Hepatocyte (in vitro differentiated cells): ENCODE measurements at regions not wholly inside any gene's neighbourhood (a gene's known extent, or its start where the extent isn't known, plus 50 kb on each side); places are given as distances from the start of the nearest gene placed in this dataset.

Experiments
- DNase-seq: peaks from one replicate; pipeline ENCODE4 v3.0.0-alpha.2; 2016; ENCODE audit warnings: low spot score
- H2AFZ ChIP-seq: fragments of 200-600 bp; sonication (generic); 2 replicates; pipeline ENCODE4 v1.6.0; 2016; ENCODE audit warnings: antibody characterized with exemption, mild to moderate bottlenecking
- H3K27ac ChIP-seq: fragments of 200-600 bp; sonication (generic); 2 replicates; pipeline ENCODE4 v1.5.1; 2016; ENCODE audit warnings: mild to moderate bottlenecking
- H3K27me3 ChIP-seq: fragments of 200-600 bp; sonication (generic); 2 replicates; pipeline ENCODE4 v1.6.1; 2016
- H3K36me3 ChIP-seq: fragments of 200-600 bp; sonication (generic); replicated peaks from 2 replicates; pipeline ENCODE4 v1.5.1; 2016; ENCODE audit warnings: low read depth; ENCODE audit not compliant: insufficient read depth
- H3K4me1 ChIP-seq: fragments of 200-600 bp; sonication (generic); 2 replicates; pipeline ENCODE4 v1.5.1; 2016; ENCODE audit warnings: mild to moderate bottlenecking, moderate library complexity; ENCODE audit not compliant: insufficient read depth
- H3K4me2 ChIP-seq: fragments of 200-600 bp; sonication (generic); 2 replicates; pipeline ENCODE4 v1.6.0; 2016
- H3K4me3 ChIP-seq: fragments of 200-600 bp; sonication (generic); 2 replicates; pipeline ENCODE4 v1.5.1; 2016; ENCODE audit warnings: mild to moderate bottlenecking
- H3K79me2 ChIP-seq: fragments of 200-600 bp; sonication (generic); 2 replicates; pipeline ENCODE4 v1.6.0; 2017; ENCODE audit warnings: mild to moderate bottlenecking
- H3K9me2 ChIP-seq: fragments of 200-600 bp; sonication (generic); replicated peaks from 2 replicates; pipeline ENCODE4 v1.6.0; 2017; ENCODE audit warnings: mild to moderate bottlenecking; ENCODE audit not compliant: insufficient read depth
- H3K9me3 ChIP-seq: fragments of 200-600 bp; sonication (generic); 2 replicates; pipeline ENCODE4 v1.5.1; 2016; ENCODE audit warnings: low read depth, mild to moderate bottlenecking
- H4K20me1 ChIP-seq: fragments of 200-600 bp; sonication (generic); 2 replicates; pipeline ENCODE4 v1.6.0; 2016; ENCODE audit warnings: mild to moderate bottlenecking; ENCODE audit not compliant: insufficient read depth, poor library complexity, severe bottlenecking
- CTCF ChIP-seq: fragments of 200-600 bp; sonication (generic); IDR thresholded peaks from 2 replicates; pipeline ENCODE4 v1.5.1; 2016; ENCODE audit warnings: antibody characterized with exemption, mild to moderate bottlenecking; ENCODE audit not compliant: poor library complexity
- EZH2 ChIP-seq: fragments of 200-600 bp; sonication (generic); IDR thresholded peaks from 2 replicates; pipeline ENCODE4 v1.6.1; 2016; ENCODE audit warnings: antibody characterized with exemption, mild to moderate bottlenecking, borderline replicate concordance
- EZH2phosphoT487 ChIP-seq: fragments of 200-600 bp; sonication (generic); IDR thresholded peaks from one replicate; pipeline ENCODE4 v1.6.1; 2018; ENCODE audit warnings: antibody characterized with exemption, mild to moderate bottlenecking, low read depth, moderate library complexity; ENCODE audit not compliant: unreplicated experiment, severe bottlenecking
- WGBS: methylation state at CpG from one replicate; pipeline ENCODE4 v1.1.6; 2016; ENCODE audit warnings: low lambda C conversion rate; ENCODE audit errors: missing lambda C conversion rate; 5-methylcytosine and 5-hydroxymethylcytosine counted together

GRCh38 chr17:33695431-33695830, 402.3 kb upstream of the ASIC2 start:
- H4K20me1 ChIP-seq = no peaks in the 10 kb centered on the region
- no peak for TF ChIP-seq CTCF
- no peak for TF ChIP-seq EZH2phosphoT487
- TF ChIP-seq EZH2 = no peak
- no peak overlapping the region for H3K4me2 ChIP-seq
- H3K9me2 ChIP-seq = no peaks in the 10 kb centered on the region
- H3K36me3 ChIP-seq = no peaks in the 10 kb centered on the region
- H2AFZ ChIP-seq = no peak overlapping the region
- H3K4me3 ChIP-seq = no peak overlapping the region
- no peak overlapping the region for H3K27ac ChIP-seq
- H3K9me3 ChIP-seq = no peaks in the 10 kb centered on the region
- H3K4me1 ChIP-seq = no peaks in the 10 kb centered on the region
- H3K27me3 ChIP-seq = peaks cover 9% of the 10 kb centered on the region
- DNase-seq = no peak
- no peaks in the 10 kb centered on the region for H3K79me2 ChIP-seq

GRCh38 chr17:33696102-33696501, 403.0 kb upstream of the ASIC2 start:
- H3K27ac ChIP-seq = no peak overlapping the region
- TF ChIP-seq EZH2 (no peak), CTCF (no peak), EZH2phosphoT487 (no peak)
- WGBS = 59% methylated on average over 6 of the region's 6 CpGs
- no peaks in the 10 kb centered on the region for H4K20me1 ChIP-seq
- no peaks in the 10 kb centered on the region for H3K79me2 ChIP-seq
- H3K4me3 ChIP-seq = no peak overlapping the region
- no peaks in the 10 kb centered on the region for H3K36me3 ChIP-seq
- H3K27me3 ChIP-seq = peaks cover 9% of the 10 kb centered on the region
- no peaks in the 10 kb centered on the region for H3K4me1 ChIP-seq
- H2AFZ ChIP-seq = no peak overlapping the region
- no peaks in the 10 kb centered on the region for H3K9me2 ChIP-seq
- DNase-seq = no peak
- no peak overlapping the region for H3K4me2 ChIP-seq
- H3K9me3 ChIP-seq = no peaks in the 10 kb centered on the region

- H3K9me2 ChIP-seq = no peaks in the 10 kb centered on the region
- no peak for DNase-seq
- no peak overlapping the region for H2AFZ ChIP-seq
- no peak overlapping the region for H3K27ac ChIP-seq
- H3K9me3 ChIP-seq = no peaks in the 10 kb centered on the region
- H3K36me3 ChIP-seq = no peaks in the 10 kb centered on the region
- no peaks in the 10 kb centered on the region for H3K4me1 ChIP-seq
- peaks cover 9% of the 10 kb centered on the region for H3K27me3 ChIP-seq
- no peak overlapping the region for H3K4me3 ChIP-seq
- 75% methylated on average over 1 of the region's 1 CpG for WGBS
- H3K79me2 ChIP-seq = no peaks in the 10 kb centered on the region
- TF ChIP-seq EZH2 (no peak), EZH2phosphoT487 (no peak), CTCF (no peak)
- H4K20me1 ChIP-seq = no peaks in the 10 kb centered on the region
- H3K4me2 ChIP-seq = no peak overlapping the region
Observed at GRCh38 chr17:33697557-33697956, 404.5 kb upstream of the ASIC2 start.

GRCh38 chr17:33701910-33702309, 408.8 kb upstream of the ASIC2 start:
- peaks cover 3% of the 10 kb centered on the region for H3K27me3 ChIP-seq
- no peaks in the 10 kb centered on the region for H3K36me3 ChIP-seq
- no peak overlapping the region for H3K4me2 ChIP-seq
- no peak for DNase-seq
- no peak overlapping the region for H2AFZ ChIP-seq
- H3K4me1 ChIP-seq = no peaks in the 10 kb centered on the region
- no peak overlapping the region for H3K27ac ChIP-seq
- no peaks in the 10 kb centered on the region for H4K20me1 ChIP-seq
- no peaks in the 10 kb centered on the region for H3K9me3 ChIP-seq
- no peak overlapping the region for H3K4me3 ChIP-seq
- no peaks in the 10 kb centered on the region for H3K9me2 ChIP-seq
- WGBS = 94% methylated on average over 6 of the region's 6 CpGs
- H3K79me2 ChIP-seq = no peaks in the 10 kb centered on the region
- TF ChIP-seq EZH2 = no peak
- no peak for TF ChIP-seq EZH2phosphoT487
- TF ChIP-seq CTCF = no peak
